ENCODE measurements at regions not wholly inside any gene's neighbourhood (a gene's known extent, or its start where the extent isn't known, plus 50 kb on each side); places are given as distances from the start of the nearest gene placed in this dataset.
A peak's percentile ranks its signal among the peaks of the same experiment; 100 is the strongest.
"Not testable (repeated sequence)": the region's sequence is repeated elsewhere in the genome, so short reads cannot be mapped to it uniquely, and the experiment has no call there.

- Mint-ChIP-seq H3K27me3 (ENCODE audit: low read depth) (peaks cover 96% of the 10 kb centered on the region), H3K9me3 (peaks cover 0 to 3% of the 10 kb centered on the region in 2 donors), H3K36me3 (ENCODE audit: insufficient read depth in 2 of 2) (peaks cover 0 to 3% of the 10 kb centered on the region in 2 donors), H3K4me3 (peak overlapping the region; percentile 35 to 68), H3K27ac (no peak overlapping the region), H3K4me1 (ENCODE audit: low read depth) (peaks cover 14% of the 10 kb centered on the region)
- DNase-seq (no peak), ATAC-seq (replicated peaks in 1 of 2) (no peak)
These were observed 98.0 kb downstream of the TRIM27 start for GRCh38 chr6:28825732-28826293.

GRCh38 chr6:28831683-28832082 lies 92.1 kb downstream of the TRIM27 start:
- not testable (repeated sequence) for H3K27ac Mint-ChIP-seq; H3K36me3 Mint-ChIP-seq (ENCODE audit: insufficient read depth in 2 of 2)

GRCh38 chr6:28836703-28837102 lies 87.1 kb downstream of the TRIM27 start:
- not testable (repeated sequence) for DNase-seq; ATAC-seq (replicated peaks in 1 of 2); H3K9me3 Mint-ChIP-seq; H3K27ac Mint-ChIP-seq; H3K36me3 Mint-ChIP-seq (ENCODE audit: insufficient read depth in 2 of 2); H3K4me3 Mint-ChIP-seq
- Mint-ChIP-seq H3K27me3 (ENCODE audit: low read depth) (peaks cover 44% of the 10 kb centered on the region), H3K4me1 (ENCODE audit: low read depth) (peaks cover 27% of the 10 kb centered on the region)

More at GRCh38 chr6:28831683-28832082, 92.1 kb downstream of the TRIM27 start:
- Mint-ChIP-seq H3K27me3 (ENCODE audit: low read depth) (peaks cover 74% of the 10 kb centered on the region), H3K4me1 (ENCODE audit: low read depth) (peaks cover 14% of the 10 kb centered on the region)
- not testable (repeated sequence) for DNase-seq; ATAC-seq (replicated peaks in 1 of 2); H3K4me3 Mint-ChIP-seq; H3K9me3 Mint-ChIP-seq

- ATAC-seq (replicated peaks in 1 of 2) (peak; percentile 73), DNase-seq (peak; percentile 68 to 79)
- Mint-ChIP-seq H3K27me3 (ENCODE audit: low read depth) (peaks cover 43% of the 10 kb centered on the region), H3K27ac (peak overlapping the region; percentile 99), H3K4me1 (ENCODE audit: low read depth) (peaks cover 26% of the 10 kb centered on the region), H3K36me3 (ENCODE audit: insufficient read depth in 2 of 2) (no peaks in the 10 kb centered on the region), H3K4me3 (peak overlapping the region; percentile 93 to 98), H3K9me3 (no peaks in the 10 kb centered on the region)
These were observed 85.5 kb downstream of the TRIM27 start for GRCh38 chr6:28838289-28838633.

GRCh38 chr6:28838634-28839442 lies 84.9 kb downstream of the TRIM27 start:
- peak overlapping the region; percentile 93 to 98 for H3K4me3 Mint-ChIP-seq
- peak; percentile 86 to 92 for DNase-seq
- H3K27me3 Mint-ChIP-seq (ENCODE audit: low read depth): peaks cover 38% of the 10 kb centered on the region

GRCh38 chr6:28839443-28840120 lies 84.2 kb downstream of the TRIM27 start:
- ATAC-seq (replicated peaks in 1 of 2) (no peak), DNase-seq (no peak)
- Mint-ChIP-seq H3K9me3 (no peaks in the 10 kb centered on the region), H3K27ac (peak overlapping the region; percentile 99), H3K36me3 (ENCODE audit: insufficient read depth in 2 of 2) (no peaks in the 10 kb centered on the region), H3K4me1 (ENCODE audit: low read depth) (peaks cover 13% of the 10 kb centered on the region), H3K27me3 (ENCODE audit: low read depth) (peaks cover 38% of the 10 kb centered on the region), H3K4me3 (peak overlapping the region; percentile 93 to 98)

More at GRCh38 chr6:28838634-28839442, 84.9 kb downstream of the TRIM27 start:
- Mint-ChIP-seq H3K9me3 (no peaks in the 10 kb centered on the region), H3K27ac (peak overlapping the region; percentile 99), H3K4me1 (ENCODE audit: low read depth) (peaks cover 20% of the 10 kb centered on the region), H3K36me3 (ENCODE audit: insufficient read depth in 2 of 2) (no peaks in the 10 kb centered on the region)
- ATAC-seq (replicated peaks in 1 of 2): peak; percentile 85 to 87

GRCh38 chr6:28841290-28841689 lies 82.5 kb downstream of the TRIM27 start:
- no peak for ATAC-seq (replicated peaks in 1 of 2)
- no peaks in the 10 kb centered on the region for H3K36me3 Mint-ChIP-seq (ENCODE audit: insufficient read depth in 2 of 2)
- no peak overlapping the region for H3K27ac Mint-ChIP-seq
- no peak for DNase-seq
- H3K9me3 Mint-ChIP-seq: no peaks in the 10 kb centered on the region
- no peak overlapping the region for H3K4me3 Mint-ChIP-seq
- peaks cover 29% of the 10 kb centered on the region for H3K27me3 Mint-ChIP-seq (ENCODE audit: low read depth)
- H3K4me1 Mint-ChIP-seq (ENCODE audit: low read depth): peaks cover 13% of the 10 kb centered on the region

GRCh38 chr6:28848756-28849155 lies 75.0 kb downstream of the TRIM27 start:
- H3K27me3 Mint-ChIP-seq (ENCODE audit: low read depth): peaks cover 23% of the 10 kb centered on the region
- H3K4me1 Mint-ChIP-seq (ENCODE audit: low read depth); H3K4me3 Mint-ChIP-seq; H3K9me3 Mint-ChIP-seq; H3K36me3 Mint-ChIP-seq (ENCODE audit: insufficient read depth in 2 of 2); H3K27ac Mint-ChIP-seq: not testable (repeated sequence)
- DNase-seq: peak; percentile 34 to 51
- ATAC-seq (replicated peaks in 1 of 2): peak in 1 of 2 donors; percentile 37
